WERI-Rb-1 (cell line): ENCODE measurements at regions not wholly inside any gene's neighbourhood (a gene's known extent, or its start where the extent isn't known, plus 50 kb on each side); places are given as distances from the start of the nearest gene placed in this dataset.

Experiments
- DNase-seq: peaks from one replicate; pipeline ENCODE4 v3.0.0-alpha.2; 2020
- H3K27ac ChIP-seq: fragments of 250-450 bp; sonication (Bioruptor Pico); 2 replicates; pipeline ENCODE4 v1.5.1; 2020; ENCODE audit warnings: mild to moderate bottlenecking, moderate library complexity
- H3K27me3 ChIP-seq: fragments of 250-450 bp; sonication (Bioruptor Pico); 2 replicates; pipeline ENCODE4 v1.5.1; 2021; ENCODE audit warnings: mild to moderate bottlenecking, low read depth, moderate library complexity; ENCODE audit not compliant: insufficient read depth, severe bottlenecking
- H3K36me3 ChIP-seq: fragments of 250-450 bp; sonication (Bioruptor Pico); 2 replicates; pipeline ENCODE4 v1.5.1; 2020; ENCODE audit warnings: mild to moderate bottlenecking, moderate library complexity
- H3K4me3 ChIP-seq: 2 replicates; pipeline ENCODE4 v1.5.1; 2011; ENCODE audit warnings: low read depth, mild to moderate bottlenecking, control low read depth, low read length
- H3K9me3 ChIP-seq: fragments of 250-450 bp; sonication (Bioruptor Pico); 2 replicates; pipeline ENCODE4 v1.5.1; 2021; ENCODE audit warnings: mild to moderate bottlenecking, moderate library complexity; ENCODE audit not compliant: severe bottlenecking
- TF ChIP-seq, protein P1 (sequence below): IDR thresholded peaks from 2 replicates; pipeline ENCODE4 v1.5.1; 2011; ENCODE audit warnings: low read depth, mild to moderate bottlenecking, control low read depth, inconsistent platforms, low read length

DNA sequence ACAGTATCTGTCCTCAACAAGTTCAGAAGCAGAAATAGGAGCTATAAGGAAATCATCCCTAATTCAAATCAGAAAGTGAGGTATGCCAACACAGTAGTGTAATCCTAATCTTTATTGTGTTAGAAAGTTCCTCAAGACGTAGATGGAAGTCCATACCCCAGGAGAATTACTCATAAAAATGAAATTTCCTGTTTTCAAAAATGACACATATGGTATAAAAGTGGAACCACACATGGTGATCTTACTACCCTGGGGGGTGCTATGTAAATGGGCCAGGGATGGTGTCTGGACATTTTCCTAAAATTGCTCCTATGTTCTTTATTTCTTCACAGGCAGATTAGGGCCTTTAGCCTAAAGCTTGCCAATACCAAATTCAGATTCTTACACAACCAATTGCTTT lies 204.1 kb downstream of the ARRDC4 start:
- no peak overlapping the region for H3K27ac ChIP-seq
- H3K4me3 ChIP-seq = no peak overlapping the region
- peaks cover 80% of the 10 kb centered on the region for H3K27me3 ChIP-seq
- no peaks in the 10 kb centered on the region for H3K36me3 ChIP-seq
- DNase-seq = no peak
- H3K9me3 ChIP-seq = no peaks in the 10 kb centered on the region
- TF ChIP-seq, protein P1, sequence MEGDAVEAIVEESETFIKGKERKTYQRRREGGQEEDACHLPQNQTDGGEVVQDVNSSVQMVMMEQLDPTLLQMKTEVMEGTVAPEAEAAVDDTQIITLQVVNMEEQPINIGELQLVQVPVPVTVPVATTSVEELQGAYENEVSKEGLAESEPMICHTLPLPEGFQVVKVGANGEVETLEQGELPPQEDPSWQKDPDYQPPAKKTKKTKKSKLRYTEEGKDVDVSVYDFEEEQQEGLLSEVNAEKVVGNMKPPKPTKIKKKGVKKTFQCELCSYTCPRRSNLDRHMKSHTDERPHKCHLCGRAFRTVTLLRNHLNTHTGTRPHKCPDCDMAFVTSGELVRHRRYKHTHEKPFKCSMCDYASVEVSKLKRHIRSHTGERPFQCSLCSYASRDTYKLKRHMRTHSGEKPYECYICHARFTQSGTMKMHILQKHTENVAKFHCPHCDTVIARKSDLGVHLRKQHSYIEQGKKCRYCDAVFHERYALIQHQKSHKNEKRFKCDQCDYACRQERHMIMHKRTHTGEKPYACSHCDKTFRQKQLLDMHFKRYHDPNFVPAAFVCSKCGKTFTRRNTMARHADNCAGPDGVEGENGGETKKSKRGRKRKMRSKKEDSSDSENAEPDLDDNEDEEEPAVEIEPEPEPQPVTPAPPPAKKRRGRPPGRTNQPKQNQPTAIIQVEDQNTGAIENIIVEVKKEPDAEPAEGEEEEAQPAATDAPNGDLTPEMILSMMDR = no peak

DNA sequence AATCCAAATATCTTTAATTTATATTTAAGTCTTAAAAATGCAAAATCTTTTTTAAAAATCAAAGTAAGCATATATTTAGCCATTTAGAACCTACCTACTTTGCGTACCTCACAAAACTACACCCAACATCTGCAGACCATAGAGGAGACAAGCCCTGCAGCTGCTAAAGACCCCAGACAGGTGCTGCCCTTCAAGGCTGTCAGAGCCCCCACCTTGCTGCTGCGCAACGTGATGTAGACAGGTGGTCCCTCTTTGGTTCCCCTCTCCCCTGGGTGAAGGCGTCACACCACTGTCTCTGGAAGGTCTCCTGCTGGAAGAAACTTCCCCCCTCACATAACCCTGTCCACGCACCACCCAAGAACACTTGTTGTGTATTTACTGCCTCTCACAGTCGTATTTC lies 204.5 kb downstream of the ARRDC4 start:
- H3K9me3 ChIP-seq = no peaks in the 10 kb centered on the region
- H3K4me3 ChIP-seq = no peak overlapping the region
- H3K36me3 ChIP-seq = no peaks in the 10 kb centered on the region
- TF ChIP-seq, protein P1 = no peak
- H3K27me3 ChIP-seq = peaks cover 80% of the 10 kb centered on the region
- DNase-seq = no peak
- no peak overlapping the region for H3K27ac ChIP-seq

DNA sequence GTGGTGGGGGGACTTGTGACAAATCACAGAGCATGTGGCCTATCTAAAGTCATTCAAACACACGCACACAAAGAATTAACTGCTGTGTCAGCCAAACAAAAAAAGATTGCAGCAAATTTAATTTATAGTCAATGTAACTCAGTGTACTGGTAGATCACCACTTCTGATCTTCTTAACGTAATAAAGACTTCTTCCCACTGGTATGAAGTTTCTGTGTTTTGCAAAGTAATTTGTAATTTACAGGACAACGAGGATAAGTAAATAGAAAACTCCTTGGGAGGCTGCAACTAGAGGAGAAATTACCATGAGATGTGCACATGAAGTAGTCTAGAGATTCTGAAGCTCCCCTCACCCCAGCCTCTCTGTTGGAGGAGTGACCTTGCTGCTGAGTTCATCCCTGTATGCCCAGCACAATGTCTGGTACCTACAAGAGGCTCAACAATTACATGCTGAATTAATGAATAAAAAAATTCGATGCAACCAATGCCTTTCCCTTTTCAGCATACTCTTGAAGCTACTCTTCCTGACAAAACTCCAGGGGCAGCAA lies 207.3 kb downstream of the ARRDC4 start:
- no peaks in the 10 kb centered on the region for H3K9me3 ChIP-seq
- no peak overlapping the region for H3K4me3 ChIP-seq
- peaks cover 70% of the 10 kb centered on the region for H3K27me3 ChIP-seq
- H3K36me3 ChIP-seq = no peaks in the 10 kb centered on the region
- H3K27ac ChIP-seq = no peak overlapping the region
- no peak for DNase-seq
- TF ChIP-seq, protein P1 = no peak

DNA sequence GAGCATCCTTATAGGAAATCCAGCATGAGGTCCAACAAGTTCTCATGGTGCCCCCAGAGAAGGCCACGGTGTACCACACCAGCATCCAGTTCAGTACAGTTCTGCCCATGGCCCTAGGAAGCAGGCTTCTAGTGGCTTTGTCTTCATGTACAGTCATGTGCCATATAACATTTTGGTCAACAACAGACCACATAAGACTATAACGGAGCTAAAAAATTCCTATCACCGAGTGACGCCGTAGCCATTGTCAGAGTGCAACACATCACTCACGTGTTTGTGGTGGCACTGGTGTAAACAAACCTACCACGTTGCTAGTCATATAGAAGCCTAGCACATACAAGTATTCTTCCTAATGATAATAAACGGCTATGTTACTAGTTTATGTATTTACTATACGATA lies 209.0 kb downstream of the ARRDC4 start:
- Histone ChIP-seq H3K27ac (no peak overlapping the region), H3K36me3 (no peaks in the 10 kb centered on the region), H3K4me3 (no peak overlapping the region), H3K9me3 (no peaks in the 10 kb centered on the region), H3K27me3 (peaks cover 63% of the 10 kb centered on the region)
- no peak for DNase-seq
- TF ChIP-seq, protein P1 = no peak

DNA sequence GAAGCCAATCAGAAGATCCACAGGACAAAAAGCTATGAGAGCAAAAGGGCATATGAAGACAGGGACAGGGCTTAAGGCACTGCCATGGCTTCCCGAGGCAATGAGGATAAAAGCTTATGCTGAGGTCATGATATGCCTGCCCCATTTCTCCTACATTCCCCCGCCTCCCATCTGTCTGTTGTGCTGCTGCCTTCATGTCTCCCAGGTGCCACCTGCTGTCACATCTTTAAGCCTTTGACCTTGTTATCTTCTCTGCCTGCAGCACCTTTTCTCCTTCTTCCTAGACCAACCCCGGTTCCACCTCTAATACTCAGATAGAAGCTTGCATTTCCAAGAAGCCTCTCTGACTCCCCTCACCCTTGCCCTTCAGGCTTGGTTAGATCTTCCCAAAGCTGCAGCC lies 213.8 kb downstream of the ARRDC4 start:
- peaks cover 60% of the 10 kb centered on the region for H3K27me3 ChIP-seq
- H3K27ac ChIP-seq = no peak overlapping the region
- TF ChIP-seq, protein P1 = no peak
- no peaks in the 10 kb centered on the region for H3K9me3 ChIP-seq
- DNase-seq = no peak
- no peak overlapping the region for H3K4me3 ChIP-seq
- no peaks in the 10 kb centered on the region for H3K36me3 ChIP-seq

DNA sequence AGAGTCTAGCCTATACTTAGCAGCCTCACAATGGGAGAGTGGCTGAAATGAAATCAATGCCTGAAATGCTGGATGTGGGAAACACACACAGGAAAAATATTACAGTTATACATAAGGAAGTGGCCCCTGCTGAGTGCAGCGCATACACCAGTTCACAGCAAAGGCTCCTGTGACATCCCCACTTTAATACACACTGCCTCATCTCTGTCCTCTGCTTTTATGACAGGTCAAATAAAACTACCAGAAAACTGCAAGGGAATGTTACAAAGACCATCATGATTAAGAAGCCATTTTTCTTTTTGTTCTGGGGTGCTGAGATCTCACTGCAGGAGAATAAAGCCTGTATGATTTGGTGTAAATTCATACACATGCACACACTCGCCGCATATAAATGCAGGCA lies 214.3 kb downstream of the ARRDC4 start:
- no peaks in the 10 kb centered on the region for H3K9me3 ChIP-seq
- peaks cover 63% of the 10 kb centered on the region for H3K27me3 ChIP-seq
- no peak overlapping the region for H3K4me3 ChIP-seq
- TF ChIP-seq, protein P1 = no peak
- no peak for DNase-seq
- H3K27ac ChIP-seq = no peak overlapping the region
- no peaks in the 10 kb centered on the region for H3K36me3 ChIP-seq
